HepG2 (cell line): ENCODE measurements at regions not wholly inside any gene's neighbourhood (a gene's known extent, or its start where the extent isn't known, plus 50 kb on each side); places are given as distances from the start of the nearest gene placed in this dataset.
"Not testable (repeated sequence)": the region's sequence is repeated elsewhere in the genome, so short reads cannot be mapped to it uniquely, and the experiment has no call there.

Source experiments
- ATAC-seq: fragments of 200-7000 bp; cut with Tn5 transposase; 3 replicates; pipeline ENCODE4 v1.9.1; 2020; ENCODE audit warnings: mild to moderate bottlenecking, moderate library complexity
- BruUV-seq: library from RNA; stranded (reverse); fragments of 400-500 nt; replicated peaks from 2 replicates; lab custom pipeline; 2021; lab: Mats Ljungman, UMichigan
- CTCF ChIA-PET: fragments of 300-600 bp; formaldehyde crosslinking; extraction: SDS; loops from one replicate; lab custom pipeline; 2021; ENCODE audit warnings: low total read pairs, inconsistent platforms, low intra/inter-chr PET ratio; lab: Yijun Ruan, JAX
- POLR2A ChIA-PET: fragments of 350-600 bp; sonication (Branson Sonifier 250); formaldehyde crosslinking; loops from one replicate; lab custom pipeline; 2020; ENCODE audit warnings: antibody characterized with exemption, inconsistent platforms; lab: Yijun Ruan, JAX
- DNase-seq: peaks from one replicate; pipeline ENCODE4 v3.0.0-alpha.2; 2015; ENCODE audit warnings: low spot score
- FAIRE-seq: peaks from 3 replicates; lab custom pipeline; 2011; peaks lifted over from hg19 to GRCh38; lab: Jason Lieb, UNC
- H2AFZ ChIP-seq: one replicate; pipeline ENCODE4 v1.6.1; 2011; ENCODE audit warnings: low read length, inconsistent platforms
- H3K27ac ChIP-seq: fragments of 300-600 bp; 3 replicates; pipeline ENCODE4 v1.8.0; 2011; ENCODE audit warnings: mixed run types, mild to moderate bottlenecking, mixed read lengths, low read length, inconsistent platforms; ENCODE audit not compliant: insufficient read depth; ENCODE audit errors: extremely low read length
- H3K27me3 ChIP-seq, 2 experiments: fragments of 200-600 bp in 1 of 2; 2 replicates in 1 of 2; 3 replicates in 1 of 2; pipeline versions ENCODE4 v1.6.0 to v1.8.0; 2011; ENCODE audit warnings: low read length in 2 of 2, mild to moderate bottlenecking in 2 of 2, moderate library complexity in 2 of 2, inconsistent platforms in 1 of 2; ENCODE audit not compliant: insufficient read depth in 2 of 2, control insufficient read depth in 1 of 2
- H3K36me3 ChIP-seq, 2 experiments: fragments of 200-600 bp in 1 of 2; replicated peaks in 1 of 2; 2 replicates in 1 of 2; 3 replicates in 1 of 2; pipeline versions ENCODE4 v1.5.1 to v1.8.0; 2011; ENCODE audit warnings: low read length in 2 of 2, inconsistent platforms in 1 of 2; ENCODE audit not compliant: insufficient read depth in 2 of 2, control insufficient read depth in 1 of 2
- H3K4me1 ChIP-seq: 2 replicates; pipeline ENCODE4 v1.5.1; 2012; ENCODE audit warnings: low read length, inconsistent platforms; ENCODE audit not compliant: insufficient read depth
- H3K4me2 ChIP-seq: 2 replicates; pipeline ENCODE4 v1.6.0; 2011; ENCODE audit warnings: low read depth, low read length, inconsistent platforms
- H3K4me3 ChIP-seq, 3 experiments: fragments of 200-600 bp in 1 of 3; sonication (generic), shearing (Covaris generic) in 1 of 3; replicated peaks in 1 of 3; 2 replicates each; pipeline ENCODE4 v1.5.1; 2011 to 2016; ENCODE audit warnings: low read length in 3 of 3, inconsistent platforms in 2 of 3, low read depth in 2 of 3, mild to moderate bottlenecking in 2 of 3, control low read depth in 1 of 3, mixed read lengths in 1 of 3; ENCODE audit not compliant: insufficient read depth in 1 of 3
- H3K79me2 ChIP-seq: one replicate; pipeline ENCODE4 v1.6.1; 2011; ENCODE audit warnings: low read length, inconsistent platforms; ENCODE audit not compliant: insufficient read depth
- H3K9ac ChIP-seq: 2 replicates; pipeline ENCODE4 v1.6.0; 2011; ENCODE audit warnings: mild to moderate bottlenecking, low read depth, low read length, inconsistent platforms; ENCODE audit not compliant: insufficient read depth
- H3K9me3 ChIP-seq: 2 replicates; pipeline ENCODE4 v1.5.1; 2012; ENCODE audit warnings: mild to moderate bottlenecking, low read length
- H4K20me1 ChIP-seq: 2 replicates; pipeline ENCODE4 v1.6.0; 2011; ENCODE audit warnings: inconsistent platforms, mild to moderate bottlenecking, low read length, moderate library complexity; ENCODE audit not compliant: insufficient read depth
- ZNF431 ChIP-seq: sonication (generic); formaldehyde crosslinking; IDR thresholded peaks from 2 replicates; pipeline ENCODE4 v1.9.0; 2022; ENCODE audit warnings: missing genetic modification reagents, low read depth, mild to moderate bottlenecking, borderline replicate concordance
- WGBS: methylation state at CpG from one replicate; pipeline ENCODE4 v1.1.6; 2017; ENCODE audit warnings: low lambda C conversion rate; 5-methylcytosine and 5-hydroxymethylcytosine counted together
- in situ Hi-C: cut with HindIII; loops from 2 replicates; pipeline ENCODE4 v1.10.0; 2017; ENCODE audit warnings: low pct_unique_long_range_greater_than_20kb; ENCODE audit not compliant: extremely low pct_ligation_motif_present
- intact Hi-C: fragments of 100-400 bp; cut with micrococcal nuclease; formaldehyde crosslinking; loops from one replicate; pipeline ENCODE4 v1.10.0; 2022; ENCODE audit not compliant: unreplicated experiment
- TF ChIP-seq, protein P1 (sequence below): sonication (generic); formaldehyde crosslinking; IDR thresholded peaks from 2 replicates; pipeline ENCODE4 v1.5.1; 2020; ENCODE audit warnings: missing genetic modification reagents, mild to moderate bottlenecking, borderline replicate concordance
- TF ChIP-seq, protein P2 (sequence below): sonication (generic); formaldehyde crosslinking; IDR thresholded peaks from 2 replicates; pipeline ENCODE4 v1.9.0; 2022; ENCODE audit warnings: missing genetic modification reagents, mild to moderate bottlenecking, borderline replicate concordance

DNA sequence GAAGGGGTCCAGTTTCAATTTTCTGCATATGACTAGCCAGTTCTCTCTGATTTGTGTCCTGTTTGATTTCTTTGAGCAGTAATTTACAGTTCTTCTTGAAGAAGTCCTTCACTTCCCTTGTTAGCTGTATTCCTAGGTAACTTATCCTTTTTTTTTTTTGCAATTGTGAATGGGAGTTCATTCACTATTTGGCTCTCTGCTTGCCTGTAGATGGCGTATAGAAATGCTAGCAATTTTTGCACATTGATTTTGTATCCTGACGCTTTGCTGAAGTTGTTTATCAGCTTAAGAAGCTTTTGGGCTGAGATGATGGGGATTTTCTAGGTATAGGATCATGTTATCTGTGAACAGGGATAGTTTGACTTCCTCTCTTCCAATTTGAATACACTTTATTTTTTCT, 77.6 kb upstream of the NID2 start:
- in situ Hi-C loops (no loop called here), intact Hi-C loops (no loop called here)
- ChIA-PET POLR2A (no interaction called here), CTCF (no interaction called here)
- Histone ChIP-seq H3K4me3 (no peak overlapping the region), H3K9ac (no peak overlapping the region), H3K9me3 (no peaks in the 10 kb centered on the region), H3K4me1 (no peaks in the 10 kb centered on the region), H2AFZ (no peak overlapping the region), H3K27me3 (no peaks in the 10 kb centered on the region; a peak in 1 of 5 replicates), H3K4me2 (no peak overlapping the region), H3K36me3 (no peaks in the 10 kb centered on the region), H3K27ac (no peak overlapping the region), H4K20me1 (no peaks in the 10 kb centered on the region), H3K79me2 (no peaks in the 10 kb centered on the region)
- no TSS peak for BruUV-seq
- 4% methylated on average over 2 of the region's 2 CpGs for WGBS
- TF ChIP-seq, protein P1, sequence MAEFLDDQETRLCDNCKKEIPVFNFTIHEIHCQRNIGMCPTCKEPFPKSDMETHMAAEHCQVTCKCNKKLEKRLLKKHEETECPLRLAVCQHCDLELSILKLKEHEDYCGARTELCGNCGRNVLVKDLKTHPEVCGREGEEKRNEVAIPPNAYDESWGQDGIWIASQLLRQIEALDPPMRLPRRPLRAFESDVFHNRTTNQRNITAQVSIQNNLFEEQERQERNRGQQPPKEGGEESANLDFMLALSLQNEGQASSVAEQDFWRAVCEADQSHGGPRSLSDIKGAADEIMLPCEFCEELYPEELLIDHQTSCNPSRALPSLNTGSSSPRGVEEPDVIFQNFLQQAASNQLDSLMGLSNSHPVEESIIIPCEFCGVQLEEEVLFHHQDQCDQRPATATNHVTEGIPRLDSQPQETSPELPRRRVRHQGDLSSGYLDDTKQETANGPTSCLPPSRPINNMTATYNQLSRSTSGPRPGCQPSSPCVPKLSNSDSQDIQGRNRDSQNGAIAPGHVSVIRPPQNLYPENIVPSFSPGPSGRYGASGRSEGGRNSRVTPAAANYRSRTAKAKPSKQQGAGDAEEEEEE (CRISPR knock-in tag), result no peak
- TF ChIP-seq ZNF431 (CRISPR knock-in tag), result no peak
- TF ChIP-seq, protein P2, sequence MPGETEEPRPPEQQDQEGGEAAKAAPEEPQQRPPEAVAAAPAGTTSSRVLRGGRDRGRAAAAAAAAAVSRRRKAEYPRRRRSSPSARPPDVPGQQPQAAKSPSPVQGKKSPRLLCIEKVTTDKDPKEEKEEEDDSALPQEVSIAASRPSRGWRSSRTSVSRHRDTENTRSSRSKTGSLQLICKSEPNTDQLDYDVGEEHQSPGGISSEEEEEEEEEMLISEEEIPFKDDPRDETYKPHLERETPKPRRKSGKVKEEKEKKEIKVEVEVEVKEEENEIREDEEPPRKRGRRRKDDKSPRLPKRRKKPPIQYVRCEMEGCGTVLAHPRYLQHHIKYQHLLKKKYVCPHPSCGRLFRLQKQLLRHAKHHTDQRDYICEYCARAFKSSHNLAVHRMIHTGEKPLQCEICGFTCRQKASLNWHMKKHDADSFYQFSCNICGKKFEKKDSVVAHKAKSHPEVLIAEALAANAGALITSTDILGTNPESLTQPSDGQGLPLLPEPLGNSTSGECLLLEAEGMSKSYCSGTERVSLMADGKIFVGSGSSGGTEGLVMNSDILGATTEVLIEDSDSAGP, result no peak
- DNase-seq (no peak), FAIRE-seq (no peak), ATAC-seq (no peak)

DNA sequence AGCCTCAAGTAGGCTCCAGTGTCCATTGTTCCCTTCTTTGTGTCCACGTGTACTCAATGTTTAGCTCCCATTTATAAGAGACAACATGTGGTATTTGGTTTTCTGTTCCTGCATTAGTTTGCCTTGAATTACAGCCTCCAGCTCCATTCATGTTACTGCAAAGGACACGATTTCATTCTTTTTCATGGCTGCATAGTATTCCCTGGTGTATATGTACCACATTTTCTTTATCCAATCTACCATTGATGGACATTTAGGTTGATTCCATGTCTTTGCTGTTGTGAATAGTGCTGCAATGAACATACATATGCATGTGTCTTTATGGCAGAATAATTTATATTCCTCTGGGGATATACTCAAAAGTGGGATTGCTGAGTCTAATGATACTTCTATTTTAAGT, 75.2 kb upstream of the NID2 start:
- H3K4me2 ChIP-seq, DNase-seq, H3K9ac ChIP-seq, intact Hi-C loops, H3K4me3 ChIP-seq, H3K27ac ChIP-seq, H3K36me3 ChIP-seq, POLR2A ChIA-PET, H4K20me1 ChIP-seq, H2AFZ ChIP-seq, FAIRE-seq, CTCF ChIA-PET, H3K9me3 ChIP-seq, ATAC-seq, in situ Hi-C loops, H3K27me3 ChIP-seq, BruUV-seq, H3K4me1 ChIP-seq, H3K79me2 ChIP-seq: not testable (repeated sequence)
- 15% methylated on average over 2 of the region's 2 CpGs for WGBS
